NCI-H226 (cell line): ENCODE measurements at regions not wholly inside any gene's neighbourhood (a gene's known extent, or its start where the extent isn't known, plus 50 kb on each side); places are given as distances from the start of the nearest gene placed in this dataset.
"Not testable (repeated sequence)": the region's sequence is repeated elsewhere in the genome, so short reads cannot be mapped to it uniquely, and the experiment has no call there.

ENCODE experiments used
- DNase-seq: peaks from one replicate; pipeline ENCODE4 v3.0.0-alpha.2; 2015

DNA sequence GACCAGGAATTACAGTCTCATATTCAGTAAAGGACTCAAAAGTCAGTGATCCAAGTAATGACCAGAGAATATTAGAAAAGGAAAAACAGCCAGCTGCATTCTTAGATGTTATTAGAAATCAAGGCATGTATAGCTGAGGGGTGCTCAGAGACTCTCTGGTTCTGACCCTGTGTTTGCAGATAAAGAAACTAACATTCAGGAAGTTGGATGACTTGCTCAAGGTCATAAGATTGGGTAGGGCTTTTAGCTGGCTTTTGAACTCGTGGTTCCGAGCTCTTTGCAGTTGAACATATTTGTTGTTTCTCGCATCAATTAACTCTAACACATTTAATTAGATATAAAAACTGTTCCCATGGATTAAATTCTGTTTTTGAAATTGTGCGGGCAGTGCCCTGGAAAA is 62.5 kb upstream of the ENPP6 start:
- no peak for DNase-seq

DNA sequence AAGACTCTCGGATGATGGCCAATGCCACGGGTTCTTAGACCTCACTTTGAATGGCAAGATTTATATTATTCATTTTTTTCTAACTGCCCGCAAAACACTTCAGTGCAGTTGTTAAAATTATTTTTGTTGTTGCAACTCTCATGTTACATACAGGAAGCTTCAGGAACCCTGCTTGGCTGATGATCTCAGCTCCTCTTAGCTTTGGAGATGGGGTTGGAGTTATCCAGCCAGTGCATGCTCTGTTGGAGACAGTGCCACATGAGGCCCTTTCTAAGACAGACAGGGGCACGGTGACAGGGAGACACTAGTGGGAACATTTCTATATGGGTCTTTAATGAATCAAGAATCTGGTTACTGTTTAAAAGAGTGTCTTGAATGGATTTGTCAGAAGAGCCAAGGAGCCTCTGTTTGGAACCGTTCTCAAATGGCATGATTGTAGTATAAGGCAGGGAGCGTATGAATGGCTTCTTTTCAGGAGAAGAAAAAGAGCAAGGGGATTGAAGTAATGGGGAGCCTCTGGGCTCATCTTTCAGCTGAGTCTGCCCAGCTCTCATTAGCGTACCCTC is 61.9 kb upstream of the ENPP6 start:
- no peak for DNase-seq

DNA sequence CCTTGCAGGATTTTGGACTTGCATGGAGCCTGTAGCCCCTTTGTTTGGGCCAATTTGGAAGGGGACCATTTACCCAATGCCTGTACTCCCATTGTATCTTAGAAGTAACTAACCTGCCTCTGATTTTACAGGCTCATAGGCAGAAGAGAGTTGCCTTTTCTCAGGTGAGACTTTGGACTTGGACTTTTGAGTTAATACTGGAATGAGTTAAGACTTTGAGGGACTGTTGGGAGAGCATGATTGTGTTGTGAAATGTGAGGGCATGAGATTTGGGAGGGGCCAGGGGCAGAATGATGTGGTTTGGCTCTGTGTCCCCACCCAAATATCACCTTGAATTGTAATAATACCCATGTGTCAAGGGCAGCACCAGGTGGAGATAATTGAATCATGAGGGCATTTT is 60.1 kb upstream of the ENPP6 start:
- DNase-seq: not testable (repeated sequence)

DNA sequence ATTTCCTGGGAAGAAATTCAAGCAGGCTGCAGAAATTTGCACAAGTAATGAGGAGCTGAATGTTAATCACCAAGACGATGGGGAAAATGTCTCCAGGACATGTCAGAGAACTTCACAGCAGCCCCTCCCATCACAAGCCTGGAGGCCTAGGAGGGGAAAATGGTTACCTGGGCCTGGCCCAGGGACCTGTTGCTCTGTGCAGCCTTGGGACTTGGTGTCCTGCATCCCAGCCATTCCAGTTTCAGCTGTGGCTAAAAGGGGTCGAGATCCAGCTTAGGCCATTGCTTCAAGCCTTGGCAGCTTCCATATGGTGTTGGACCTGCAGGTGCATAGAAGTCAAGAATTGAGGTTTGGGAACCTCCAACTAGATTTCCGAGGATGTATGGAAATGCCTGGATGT is 59.3 kb upstream of the ENPP6 start:
- DNase-seq: not testable (repeated sequence)

DNA sequence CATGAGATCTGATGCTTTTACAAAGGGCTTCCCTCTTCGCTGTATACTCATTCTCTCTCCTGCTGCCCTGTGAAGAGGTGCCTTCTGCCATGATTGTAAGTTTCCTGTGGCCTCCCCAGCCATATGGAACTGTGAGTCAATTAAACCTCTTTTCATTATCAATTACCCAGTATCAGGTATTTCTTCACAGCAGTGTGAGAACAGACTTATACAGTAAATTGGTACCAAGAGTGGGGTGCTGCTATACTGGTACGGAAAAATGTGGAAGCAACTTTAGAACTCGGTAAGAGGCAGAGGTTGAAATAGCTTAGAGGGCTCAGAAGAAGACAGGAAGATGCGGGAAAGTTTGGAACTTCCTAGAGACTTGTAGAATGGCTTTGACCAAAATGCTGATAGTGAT is 58.7 kb upstream of the ENPP6 start:
- not testable (repeated sequence) for DNase-seq

DNA sequence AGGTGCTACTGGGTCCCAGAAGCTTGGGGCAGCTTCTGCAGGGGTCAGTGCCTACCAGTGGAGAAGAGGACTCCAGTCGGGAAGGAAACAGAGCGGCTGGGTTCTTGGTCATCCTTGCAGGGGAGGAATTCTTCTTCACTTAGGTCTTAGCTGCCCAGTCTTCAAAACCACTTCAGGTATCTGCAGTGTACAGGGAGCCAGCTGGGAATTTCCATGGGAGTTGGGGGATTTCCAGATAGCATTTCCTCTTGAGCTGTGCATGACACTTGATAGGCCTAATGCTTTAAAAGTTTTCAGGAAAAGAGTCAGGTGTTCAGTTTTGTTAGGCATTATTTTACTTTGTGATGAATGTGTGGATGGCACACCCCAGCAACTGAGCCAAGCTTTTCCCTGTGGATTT is 58.1 kb upstream of the ENPP6 start:
- DNase-seq: peak; percentile 41

DNA sequence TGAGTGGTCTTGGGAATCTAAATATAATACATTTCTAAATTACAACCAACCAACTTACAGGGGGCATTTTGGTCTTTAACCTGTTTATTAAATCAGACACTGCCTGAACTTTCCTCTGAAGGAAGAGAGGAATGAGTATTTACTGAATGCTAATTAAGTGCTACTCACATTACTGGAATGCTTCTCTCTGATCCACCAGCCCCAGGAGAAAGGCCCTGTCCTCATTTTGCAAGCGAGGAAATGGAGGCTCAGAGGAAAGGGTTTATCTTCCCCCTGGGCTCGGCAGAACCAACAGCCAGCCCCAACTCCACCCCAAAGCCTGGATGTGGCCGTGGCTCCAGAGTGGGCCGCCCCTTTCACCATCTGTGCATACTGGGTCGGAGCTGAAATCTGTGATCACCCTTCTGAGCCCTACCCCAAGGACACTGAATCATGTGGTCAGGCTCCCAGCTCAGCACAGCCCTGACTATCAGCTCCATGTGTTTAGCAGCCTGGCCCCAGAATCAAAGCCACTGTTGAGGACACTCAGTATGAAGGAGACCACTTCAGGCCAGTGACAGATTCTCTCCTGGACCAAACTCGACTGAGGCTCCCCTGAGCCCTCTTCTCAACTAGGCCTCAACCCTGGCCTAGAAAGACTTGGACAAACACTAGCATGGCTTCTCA is 56.7 kb upstream of the ENPP6 start:
- DNase-seq: no peak

DNA sequence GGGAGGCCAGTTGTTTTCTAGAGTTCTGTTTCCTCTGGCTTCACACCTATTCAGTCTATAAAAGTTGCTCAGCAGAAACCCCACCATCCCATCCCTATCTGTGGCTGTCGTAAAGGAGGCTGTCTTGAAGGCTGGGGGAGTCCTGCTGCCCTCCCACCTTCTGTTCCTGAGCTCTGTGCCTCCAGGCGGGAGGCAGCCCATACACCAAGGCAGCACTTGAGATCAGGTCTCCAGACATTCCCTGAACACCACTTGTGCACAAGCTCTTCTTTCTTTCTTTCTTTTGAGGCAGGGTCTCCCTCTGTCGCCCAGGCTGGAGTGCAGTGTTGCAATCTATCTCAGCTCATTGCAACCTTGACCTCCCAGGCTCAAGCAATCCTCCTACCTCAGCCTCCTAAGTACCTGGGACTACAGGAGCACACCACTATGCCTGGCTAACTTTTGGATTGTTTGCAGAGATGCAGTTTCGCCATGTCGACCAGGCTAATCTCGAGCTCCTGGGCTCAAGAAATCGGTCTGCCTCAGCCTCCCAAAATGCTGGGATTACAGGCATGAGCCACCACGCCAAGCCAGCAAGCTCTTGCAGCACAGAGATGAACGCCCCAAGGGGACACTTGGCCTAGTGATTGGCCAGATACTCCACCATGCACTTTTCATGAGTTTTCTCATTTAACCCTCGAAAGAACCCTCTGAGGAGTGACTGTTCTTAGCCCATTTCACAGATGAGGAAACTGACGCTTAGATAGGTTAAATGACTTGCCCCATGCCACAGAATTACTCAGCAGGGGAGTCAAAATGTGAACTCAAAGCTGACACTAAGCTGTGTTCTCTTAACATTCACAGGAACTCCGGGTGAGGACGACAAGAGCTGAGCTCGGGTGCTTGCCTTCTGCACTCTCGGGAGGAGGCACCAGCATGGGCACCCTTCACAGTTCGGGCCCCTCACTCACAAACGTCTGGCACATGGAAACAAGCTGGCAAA is 55.8 kb upstream of the ENPP6 start:
- DNase-seq: no peak

DNA sequence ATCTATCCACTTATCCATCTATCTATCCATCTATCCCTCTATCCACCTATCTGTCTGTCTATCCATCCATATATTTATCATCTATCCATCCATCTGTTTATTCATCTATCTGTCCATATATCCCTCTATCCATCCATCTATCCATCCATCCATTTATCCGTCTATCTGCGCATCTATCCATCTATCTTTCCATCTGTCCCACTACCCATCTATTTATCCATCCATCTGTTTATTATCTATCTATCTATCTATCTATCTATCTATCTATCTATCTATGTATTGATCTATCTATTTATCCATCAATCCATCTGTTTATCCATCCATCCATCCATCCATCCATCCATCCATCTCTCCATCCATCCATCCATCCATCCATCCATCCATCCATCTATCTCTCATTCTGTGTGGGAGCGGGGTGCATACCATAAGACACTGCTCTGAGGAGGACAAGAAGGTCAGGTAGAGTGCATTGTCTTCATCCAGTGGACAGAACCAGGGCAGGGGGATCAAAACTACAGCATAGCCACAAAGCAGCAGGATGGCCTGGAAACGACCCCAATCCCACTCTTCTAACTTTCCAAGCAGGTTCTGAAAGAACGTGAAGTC is 53.2 kb upstream of the ENPP6 start:
- no peak for DNase-seq

DNA sequence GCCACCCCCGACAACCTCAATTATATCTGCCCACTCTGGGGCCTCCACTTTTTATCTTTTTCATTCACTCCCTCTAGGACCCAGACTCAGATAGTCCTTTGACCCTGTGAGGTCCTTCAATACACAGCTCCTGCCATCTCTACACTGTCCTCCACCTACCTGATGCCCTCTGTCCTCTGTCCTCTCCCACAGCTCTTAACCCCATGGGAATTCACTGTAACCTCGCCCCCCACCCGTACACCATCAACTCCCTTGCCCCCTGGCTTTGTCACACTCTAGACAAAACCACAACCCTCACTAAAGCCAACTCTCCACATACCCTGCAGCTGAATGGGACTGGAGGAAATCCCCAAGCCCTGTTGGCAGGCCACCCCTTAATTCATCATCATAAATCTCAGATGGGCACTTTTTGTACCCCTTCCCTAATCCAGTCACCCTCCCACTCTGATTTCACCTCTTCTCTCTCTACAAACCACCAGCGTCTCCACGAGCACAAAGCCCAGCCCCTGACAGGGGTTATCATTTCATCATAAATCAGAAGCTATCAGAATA is 52.3 kb upstream of the ENPP6 start:
- no peak for DNase-seq

DNA sequence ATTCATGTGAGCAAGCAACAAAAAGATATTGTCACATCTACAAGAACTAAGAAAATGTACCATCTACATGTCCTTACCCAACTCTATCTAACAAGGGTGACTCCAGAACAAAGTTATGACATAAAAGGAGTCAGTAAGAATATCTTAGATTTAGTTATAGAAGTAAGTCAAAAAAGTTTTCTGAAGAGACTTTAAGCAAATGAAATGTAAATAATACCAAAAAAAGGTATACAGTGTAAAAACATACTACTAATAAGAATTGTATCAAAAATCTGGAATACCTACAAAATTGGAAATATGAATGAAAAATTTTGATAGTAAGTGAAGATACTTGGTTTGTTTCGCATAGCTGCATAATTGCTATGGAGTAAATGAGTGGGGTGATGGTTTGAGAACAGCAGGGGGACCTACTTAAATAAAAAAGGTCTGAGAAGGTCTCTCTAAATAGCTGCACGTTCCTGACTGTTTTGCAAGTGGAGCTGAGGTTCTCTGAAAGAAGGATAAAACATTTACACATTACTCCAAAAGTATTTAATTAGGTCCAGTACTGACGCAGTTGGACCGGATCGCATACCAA is 51.0 kb upstream of the ENPP6 start:
- DNase-seq: no peak

DNA sequence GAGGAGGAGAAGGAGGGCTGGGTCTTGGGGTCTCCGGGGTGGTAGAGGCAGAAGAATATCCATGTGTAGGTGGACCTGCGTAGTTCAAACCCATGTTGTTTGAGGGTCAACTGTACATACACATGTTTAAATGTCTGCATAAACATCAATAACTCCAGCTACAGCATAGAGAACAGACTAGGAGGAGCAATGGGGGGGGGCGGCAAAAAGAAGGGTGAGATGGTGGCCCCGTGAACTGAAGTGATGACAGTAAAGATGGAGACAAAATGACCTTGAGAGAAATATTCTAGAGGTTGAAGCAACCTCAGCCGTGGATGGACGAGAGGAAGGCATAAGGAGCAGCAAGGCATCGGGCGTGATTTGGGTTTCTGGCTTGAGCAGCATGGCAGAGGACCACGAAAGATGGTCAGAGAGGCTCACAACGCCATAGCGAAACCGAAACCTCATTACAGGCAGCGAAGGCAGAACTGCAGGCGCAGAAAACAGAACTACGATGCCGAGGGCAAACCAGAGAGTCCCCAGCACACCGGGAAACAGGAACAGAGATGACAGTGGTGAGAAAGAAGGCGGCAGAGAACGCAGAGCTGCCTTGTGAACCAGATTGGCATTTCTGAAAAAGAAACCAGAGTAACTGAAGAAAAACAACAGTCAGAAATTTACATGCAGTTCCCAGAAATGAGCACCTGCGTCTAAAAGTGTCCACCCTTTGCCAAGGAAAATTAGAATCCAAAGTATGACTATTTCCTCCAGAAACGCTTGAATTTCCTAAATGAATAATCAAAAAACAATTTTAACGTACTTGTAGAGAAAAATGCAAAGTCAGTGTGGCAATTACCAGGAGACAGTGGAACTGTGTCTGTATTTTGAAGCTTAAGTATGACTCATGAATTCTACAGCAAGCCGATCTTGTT is 50.3 kb upstream of the ENPP6 start:
- DNase-seq: peak; percentile 60
